OCI-LY3 (cell line): ENCODE measurements at regions not wholly inside any gene's neighbourhood (a gene's known extent, or its start where the extent isn't known, plus 50 kb on each side); places are given as distances from the start of the nearest gene placed in this dataset.
A peak's percentile ranks its signal among the peaks of the same experiment; 100 is the strongest.
"Not testable (repeated sequence)": the region's sequence is repeated elsewhere in the genome, so short reads cannot be mapped to it uniquely, and the experiment has no call there.

Experiments
- H2AFZ ChIP-seq: fragments of 200-600, 300-600 bp; shearing (Covaris generic); 2 replicates; pipeline ENCODE4 v1.6.0; 2014; ENCODE audit warnings: antibody characterized with exemption, low read depth, low read length
- H3K27ac ChIP-seq: fragments of 200-600, 300-600 bp; sonication (generic); 2 replicates; pipeline ENCODE4 v1.5.1; 2014; ENCODE audit warnings: mild to moderate bottlenecking, low read length, moderate library complexity, mixed read lengths
- H3K27me3 ChIP-seq: fragments of 200-600, 300-600 bp; sonication (generic); 2 replicates; pipeline ENCODE4 v1.6.1; 2014; ENCODE audit warnings: low read depth, low read length, mixed read lengths
- H3K36me3 ChIP-seq: fragments of 200-600, 300-600 bp; sonication (generic); replicated peaks from 2 replicates; pipeline ENCODE3; 2014; ENCODE audit warnings: low read depth, low read length, mixed read lengths
- H3K4me1 ChIP-seq: fragments of 300-600, 200-600 bp; sonication (generic); 2 replicates; pipeline ENCODE4 v1.6.1; 2014; ENCODE audit warnings: low read length, mixed read lengths
- H3K4me2 ChIP-seq: fragments of 200-600, 300-600 bp; sonication (generic); 2 replicates; pipeline ENCODE4 v1.6.1; 2014; ENCODE audit warnings: low read length, mixed read lengths
- H3K4me3 ChIP-seq: fragments of 300-600, 200-600 bp; sonication (generic); 2 replicates; pipeline ENCODE4 v1.5.1; 2014; ENCODE audit warnings: antibody characterized with exemption, mild to moderate bottlenecking, low read length, moderate library complexity
- H3K79me2 ChIP-seq: fragments of 300-600, 200-600 bp; shearing (Covaris generic); 2 replicates; pipeline ENCODE4 v1.6.1; 2014; ENCODE audit warnings: mild to moderate bottlenecking, low read length, mixed read lengths
- H3K9ac ChIP-seq: fragments of 300-600, 200-600 bp; shearing (Covaris generic); 2 replicates; pipeline ENCODE4 v1.6.0; 2014; ENCODE audit warnings: mild to moderate bottlenecking, low read length, moderate library complexity
- H3K9me3 ChIP-seq: fragments of 200-600, 300-600 bp; shearing (Covaris generic); 2 replicates; pipeline ENCODE4 v1.6.1; 2014; ENCODE audit warnings: low read length, mixed read lengths; ENCODE audit not compliant: insufficient read depth
- H4K20me1 ChIP-seq: fragments of 200-600, 300-600 bp; sonication (generic); 2 replicates; pipeline ENCODE4 v1.6.1; 2016; ENCODE audit warnings: low read length, mixed read lengths; ENCODE audit not compliant: insufficient read depth
- CTCF ChIP-seq: fragments of 200-600, 300-600 bp; sonication (generic); IDR thresholded peaks from 2 replicates; pipeline ENCODE4 v1.5.1; 2014; ENCODE audit warnings: antibody characterized with exemption, low read length, low read depth
- EZH2phosphoT487 ChIP-seq: fragments of 200-600 bp; shearing (Covaris generic); IDR thresholded peaks from 2 replicates; pipeline ENCODE4 v1.6.1; 2018; ENCODE audit warnings: antibody characterized with exemption, mixed run types, low read depth

- Histone ChIP-seq H3K9me3 (no peaks in the 10 kb centered on the region), H3K4me3 (no peak overlapping the region), H3K79me2 (no peaks in the 10 kb centered on the region), H3K4me1 (no peaks in the 10 kb centered on the region), H4K20me1 (no peaks in the 10 kb centered on the region), H3K36me3 (no peaks in the 10 kb centered on the region), H2AFZ (no peak overlapping the region), H3K9ac (no peak overlapping the region), H3K27me3 (no peaks in the 10 kb centered on the region), H3K4me2 (no peak overlapping the region), H3K27ac (no peak overlapping the region)
- no peak for TF ChIP-seq EZH2phosphoT487
- no peak for TF ChIP-seq CTCF
Observed at GRCh38 chr1:14429577-14429976, 168.9 kb upstream of the KAZN start.

- H4K20me1 ChIP-seq, H3K36me3 ChIP-seq, H3K27ac ChIP-seq, H3K4me3 ChIP-seq, H3K4me1 ChIP-seq, H3K79me2 ChIP-seq, H3K4me2 ChIP-seq, H3K9me3 ChIP-seq, H3K9ac ChIP-seq, H2AFZ ChIP-seq, H3K27me3 ChIP-seq: not testable (repeated sequence)
Observed at GRCh38 chr1:14432728-14433127, 165.8 kb upstream of the KAZN start.

GRCh38 chr1:14435368-14436023 is 163.0 kb upstream of the KAZN start:
- Histone ChIP-seq H3K9me3 (no peaks in the 10 kb centered on the region), H3K27me3 (no peaks in the 10 kb centered on the region), H3K4me1 (no peaks in the 10 kb centered on the region), H3K27ac (no peak overlapping the region), H2AFZ (no peak overlapping the region), H3K36me3 (no peaks in the 10 kb centered on the region), H4K20me1 (no peaks in the 10 kb centered on the region), H3K4me2 (no peak overlapping the region), H3K9ac (no peak overlapping the region), H3K4me3 (no peak overlapping the region), H3K79me2 (no peaks in the 10 kb centered on the region)
- no peak for TF ChIP-seq EZH2phosphoT487
- 0 out of 2 replicates have a peak, but pooled peaks have one; percentile 6 for TF ChIP-seq CTCF

- H3K9me3 ChIP-seq = no peaks in the 10 kb centered on the region
- H3K9ac ChIP-seq = no peak overlapping the region
- no peak overlapping the region for H3K27ac ChIP-seq
- no peaks in the 10 kb centered on the region for H4K20me1 ChIP-seq
- H3K4me2 ChIP-seq = no peak overlapping the region
- no peaks in the 10 kb centered on the region for H3K4me1 ChIP-seq
- H2AFZ ChIP-seq = no peak overlapping the region
- no peaks in the 10 kb centered on the region for H3K27me3 ChIP-seq
- H3K36me3 ChIP-seq = no peaks in the 10 kb centered on the region
- H3K79me2 ChIP-seq = no peaks in the 10 kb centered on the region
- H3K4me3 ChIP-seq = no peak overlapping the region
- TF ChIP-seq CTCF = no peak
- no peak for TF ChIP-seq EZH2phosphoT487
Observed at GRCh38 chr1:14437417-14437918, 161.0 kb upstream of the KAZN start.
